NAMALWA (cell line): ENCODE measurements at regions not wholly inside any gene's neighbourhood (a gene's known extent, or its start where the extent isn't known, plus 50 kb on each side); places are given as distances from the start of the nearest gene placed in this dataset.

Experiments
- DNase-seq: peaks from one replicate; pipeline ENCODE4 v3.0.0-alpha.2; 2015; ENCODE audit warnings: low spot score

- no peak for DNase-seq
Measured at GRCh38 chr20:18971121-18971520, 157.5 kb downstream of the SCP2D1 start.

DNA sequence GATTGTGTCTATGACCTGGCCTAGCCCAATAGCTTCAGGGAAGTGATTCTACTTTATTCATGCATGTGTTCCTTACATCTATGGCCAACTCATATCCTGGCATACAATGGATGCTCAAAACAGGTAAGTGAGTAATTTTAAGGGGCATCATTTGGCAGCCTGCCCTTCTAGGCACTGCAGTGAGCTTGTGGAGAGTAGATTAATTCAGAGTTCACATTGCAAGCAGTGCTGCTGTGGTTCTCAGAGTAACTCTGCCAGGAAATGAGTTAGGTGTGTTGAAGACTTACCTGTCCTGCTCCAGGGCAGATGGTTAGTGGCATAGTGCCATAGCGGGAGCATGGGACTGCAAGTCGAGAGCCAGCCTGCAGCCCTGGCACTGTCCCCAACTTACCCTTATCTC, 158.0 kb downstream of the SCP2D1 start:
- no peak for DNase-seq

DNA sequence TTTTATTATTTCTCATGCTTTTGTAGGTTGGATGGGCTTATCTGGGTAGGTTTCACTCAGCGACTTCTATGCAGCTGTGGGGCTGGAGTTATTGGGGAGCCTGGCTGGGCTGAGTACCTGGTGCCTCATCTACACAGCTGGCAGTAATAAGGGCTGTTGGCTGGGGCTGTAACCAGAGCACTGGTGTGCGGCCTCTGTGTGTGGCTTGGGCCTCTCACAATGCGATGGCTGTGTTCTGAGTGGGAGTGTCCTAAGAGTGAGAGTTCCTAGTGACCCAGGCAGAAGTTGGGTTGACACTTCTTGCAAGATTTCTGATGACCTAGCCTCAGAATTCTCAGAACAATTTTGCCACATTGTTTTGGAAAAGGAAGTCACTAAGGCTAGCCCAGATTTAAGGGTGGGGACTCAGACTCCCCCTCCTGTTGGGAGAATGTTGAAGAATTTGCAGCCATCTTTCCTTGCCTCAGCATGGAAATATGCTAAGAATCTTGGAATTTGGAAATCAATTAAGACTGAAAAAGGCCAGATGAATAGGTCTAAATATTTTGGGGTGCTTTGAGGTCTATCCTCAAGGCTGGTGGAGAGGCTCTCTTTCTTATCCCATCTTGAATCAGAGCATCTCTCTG, 158.8 kb downstream of the SCP2D1 start:
- DNase-seq: no peak

GRCh38 chr20:18973529-18974173, 160.1 kb downstream of the SCP2D1 start:
- DNase-seq: no peak

GRCh38 chr20:18974660-18975059, 161.1 kb downstream of the SCP2D1 start:
- no peak for DNase-seq

- DNase-seq: no peak
Measured at GRCh38 chr20:18977441-18977840, 163.9 kb downstream of the SCP2D1 start.

- DNase-seq: no peak
Measured at GRCh38 chr20:18978311-18978710, 164.7 kb downstream of the SCP2D1 start.

DNA sequence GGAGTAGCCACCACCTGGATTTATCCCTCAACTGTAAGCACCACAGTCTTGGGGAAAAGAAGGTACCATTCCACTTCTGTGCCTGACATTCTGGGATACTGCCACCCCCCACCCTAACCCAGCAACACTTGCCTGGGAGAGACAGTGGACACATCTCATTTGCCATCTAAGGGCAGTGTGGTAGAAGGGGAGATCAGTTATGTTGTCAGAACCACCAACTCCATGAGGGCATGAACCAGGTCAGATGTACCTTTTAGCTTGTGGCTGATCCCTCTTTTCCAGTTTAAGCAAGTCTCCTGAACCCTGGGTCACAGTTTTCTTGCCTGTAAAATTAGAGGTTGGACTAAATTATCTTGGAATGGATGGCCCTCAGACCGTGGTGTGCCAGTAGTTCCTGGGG, 165.5 kb downstream of the SCP2D1 start:
- DNase-seq: no peak

GRCh38 chr20:18981962-18982539, 168.5 kb downstream of the SCP2D1 start:
- DNase-seq: no peak

- DNase-seq: no peak
Measured at GRCh38 chr20:18983796-18984195, 170.2 kb downstream of the SCP2D1 start.

- DNase-seq: no peak
Measured at GRCh38 chr20:18984238-18985200, 170.9 kb downstream of the SCP2D1 start.

- no peak for DNase-seq
Measured at GRCh38 chr20:18985551-18985950, 172.0 kb downstream of the SCP2D1 start.

DNA sequence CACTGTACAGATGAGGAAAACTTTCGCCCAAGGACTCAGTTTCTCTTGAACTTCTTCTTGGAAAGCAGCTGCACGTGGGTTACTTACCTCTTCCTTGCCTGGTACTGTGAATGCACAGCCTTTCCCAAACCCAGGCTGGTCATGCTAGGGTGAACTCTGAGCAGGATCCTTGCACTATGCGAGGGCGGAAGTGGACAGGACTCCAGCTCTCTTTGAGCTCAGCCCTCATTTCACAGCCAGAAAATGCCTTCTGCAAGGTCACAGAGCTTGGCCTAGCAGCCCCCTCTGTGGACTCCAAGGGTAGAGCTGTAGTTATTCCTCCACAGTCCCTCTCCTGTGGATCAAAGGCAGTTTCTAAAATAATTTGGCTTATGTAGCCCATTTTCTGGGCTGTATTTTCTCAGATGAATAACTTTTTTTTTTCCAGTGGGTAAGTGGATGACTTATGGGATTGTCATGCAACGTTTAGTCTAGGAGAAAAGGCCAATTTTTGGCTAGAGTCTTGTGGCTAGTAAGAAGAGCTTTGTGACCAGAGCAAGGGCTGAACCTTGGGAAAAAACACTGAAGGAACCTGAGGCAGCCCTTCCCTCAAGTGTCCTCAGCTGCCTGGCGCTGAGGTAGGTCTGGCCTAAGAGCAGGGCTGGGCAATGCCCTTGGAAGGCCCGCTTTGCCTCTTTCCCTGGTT, 172.7 kb downstream of the SCP2D1 start:
- DNase-seq: no peak

GRCh38 chr20:18986895-18987580, 173.5 kb downstream of the SCP2D1 start:
- DNase-seq: no peak

- DNase-seq: no peak
Measured at GRCh38 chr20:18987781-18988360, 174.3 kb downstream of the SCP2D1 start.

DNA sequence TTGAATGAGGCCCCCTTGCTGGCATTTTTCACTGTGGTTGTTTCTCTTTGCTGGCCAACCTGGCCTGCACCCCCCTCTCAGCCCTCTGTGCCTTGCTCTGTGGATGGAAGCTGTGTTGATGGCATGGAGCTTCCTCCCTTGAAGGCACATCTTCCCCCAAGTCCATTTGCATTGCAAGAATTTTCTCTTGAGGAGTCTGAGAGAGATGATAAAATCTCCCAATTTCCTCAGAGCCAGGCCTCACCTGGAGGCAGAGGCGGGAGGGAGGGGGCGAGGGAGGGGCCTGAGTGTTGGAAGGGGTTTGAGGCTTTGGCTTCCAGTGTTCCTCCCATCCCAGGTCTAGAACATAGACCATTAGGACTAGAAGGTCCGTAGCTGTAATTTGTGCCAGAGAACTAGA, 175.1 kb downstream of the SCP2D1 start:
- no peak for DNase-seq

DNA sequence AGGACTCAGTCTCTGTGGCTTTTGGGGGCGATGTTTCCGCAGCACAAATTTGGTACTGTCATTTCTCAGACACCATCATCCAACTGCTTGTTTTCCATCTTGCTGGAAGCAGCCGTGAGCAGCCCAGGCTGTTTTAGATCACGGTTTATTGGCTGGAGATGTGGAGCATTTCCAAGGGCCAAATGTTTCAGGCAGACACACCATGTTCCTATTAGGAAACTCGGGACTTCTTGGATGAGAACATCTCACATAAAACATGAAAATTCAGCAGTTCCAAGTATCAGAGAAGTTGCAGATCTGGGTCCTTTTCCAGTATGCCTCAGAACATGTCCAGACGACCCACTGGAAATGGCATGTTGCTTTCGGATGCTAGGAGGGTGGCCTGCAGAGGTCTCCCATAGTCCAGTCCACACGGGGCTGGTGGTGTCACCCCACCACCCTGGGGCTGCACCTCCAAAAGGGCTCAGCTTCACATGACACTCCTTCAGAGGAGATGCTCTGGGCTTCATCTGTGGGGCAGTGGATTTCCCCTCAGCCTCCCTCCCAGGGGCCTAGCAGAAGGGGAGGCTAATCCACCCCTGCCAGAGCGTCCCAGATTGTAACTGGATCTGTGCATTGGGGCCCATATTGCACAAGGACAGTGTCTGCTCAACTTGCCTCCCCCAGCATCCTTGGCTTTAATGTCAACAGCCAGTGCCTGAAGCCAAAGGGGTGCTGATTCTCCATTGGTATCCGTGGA, 176.3 kb downstream of the SCP2D1 start:
- DNase-seq: no peak

DNA sequence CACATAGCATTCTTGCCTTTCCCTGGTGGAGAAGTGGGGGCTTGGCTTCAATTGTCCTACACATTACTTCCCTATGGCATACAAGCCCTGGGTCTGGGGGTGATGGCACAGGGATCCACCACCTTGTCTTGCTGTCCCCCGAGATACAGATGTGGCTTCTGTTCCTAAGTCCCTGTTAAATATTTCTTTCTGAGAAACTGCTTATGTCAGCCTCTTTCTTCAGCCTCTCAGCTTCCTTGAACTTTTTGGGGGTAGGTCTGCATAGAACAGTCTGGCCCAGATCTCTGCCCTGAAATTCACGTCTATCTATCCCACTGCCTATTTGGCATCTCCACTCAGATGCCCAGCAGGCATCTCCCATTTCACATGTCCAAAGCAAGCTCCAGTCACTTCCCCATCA, 177.4 kb downstream of the SCP2D1 start:
- DNase-seq: no peak

- no peak for DNase-seq
Measured at GRCh38 chr20:18992418-18992817, 178.8 kb downstream of the SCP2D1 start.

DNA sequence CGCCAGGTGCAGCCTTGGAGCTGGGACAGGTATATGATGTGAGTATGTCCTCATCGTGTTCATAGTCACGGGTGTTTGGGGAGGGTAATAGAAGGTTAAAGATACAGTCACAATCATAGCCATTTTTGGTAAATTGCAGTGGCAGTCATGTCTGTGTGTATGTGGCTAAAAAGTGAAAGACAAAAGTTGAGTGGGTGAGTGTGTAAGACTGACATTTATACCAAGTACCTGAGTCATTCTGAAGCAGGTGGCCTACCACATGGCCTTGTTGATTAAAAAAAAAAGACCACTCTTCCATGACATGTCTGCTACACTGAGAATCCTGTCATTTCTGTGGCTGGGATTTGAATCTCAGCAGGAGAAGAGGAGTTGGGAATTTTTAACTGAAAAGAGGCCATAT, 181.9 kb downstream of the SCP2D1 start:
- no peak for DNase-seq
